ENCODE measurements at regions not wholly inside any gene's neighbourhood (a gene's known extent, or its start where the extent isn't known, plus 50 kb on each side); places are given as distances from the start of the nearest gene placed in this dataset.
"Not testable (repeated sequence)": the region's sequence is repeated elsewhere in the genome, so short reads cannot be mapped to it uniquely, and the experiment has no call there.

GRCh38 chr5:122694884-122695283 is 80.0 kb upstream of the SNX2 start:
- H3K4me1 Mint-ChIP-seq (ENCODE audit: low read depth): no peaks in the 10 kb centered on the region
- H3K4me3 Mint-ChIP-seq (ENCODE audit: unreplicated experiment): no peak overlapping the region
- no peak for DNase-seq (ENCODE audit: low spot score)
- H3K36me3 Mint-ChIP-seq (ENCODE audit: low read depth): no peaks in the 10 kb centered on the region
- no peak for TF ChIP-seq CTCF (IDR thresholded peaks at IDR 0.05)
- no peaks in the 10 kb centered on the region for H3K9me3 Mint-ChIP-seq (ENCODE audit: low read depth)
- H3K27ac Mint-ChIP-seq (ENCODE audit: unreplicated experiment): no peak overlapping the region
- no peaks in the 10 kb centered on the region for H3K27me3 Mint-ChIP-seq (ENCODE audit: low read depth)

- H3K4me1 Mint-ChIP-seq (ENCODE audit: low read depth); H3K9me3 Mint-ChIP-seq (ENCODE audit: low read depth); H3K27me3 Mint-ChIP-seq (ENCODE audit: low read depth); H3K36me3 Mint-ChIP-seq (ENCODE audit: low read depth); H3K4me3 Mint-ChIP-seq (ENCODE audit: unreplicated experiment); DNase-seq (ENCODE audit: low spot score); H3K27ac Mint-ChIP-seq (ENCODE audit: unreplicated experiment): not testable (repeated sequence)
Measured at GRCh38 chr5:122696735-122697134, 78.1 kb upstream of the SNX2 start.

- DNase-seq (ENCODE audit: low spot score): no peak
- Mint-ChIP-seq H3K27me3 (ENCODE audit: low read depth) (no peaks in the 10 kb centered on the region), H3K9me3 (ENCODE audit: low read depth) (no peaks in the 10 kb centered on the region), H3K36me3 (ENCODE audit: low read depth) (no peaks in the 10 kb centered on the region), H3K4me3 (ENCODE audit: unreplicated experiment) (no peak overlapping the region), H3K4me1 (ENCODE audit: low read depth) (no peaks in the 10 kb centered on the region), H3K27ac (ENCODE audit: unreplicated experiment) (no peak overlapping the region)
- TF ChIP-seq CTCF (IDR thresholded peaks at IDR 0.05): no peak
Measured at GRCh38 chr5:122697191-122697590, 77.7 kb upstream of the SNX2 start.

- Mint-ChIP-seq H3K27me3 (ENCODE audit: low read depth) (no peaks in the 10 kb centered on the region), H3K9me3 (ENCODE audit: low read depth) (no peaks in the 10 kb centered on the region), H3K4me3 (ENCODE audit: unreplicated experiment) (no peak overlapping the region), H3K36me3 (ENCODE audit: low read depth) (no peaks in the 10 kb centered on the region), H3K27ac (ENCODE audit: unreplicated experiment) (no peak overlapping the region), H3K4me1 (ENCODE audit: low read depth) (no peaks in the 10 kb centered on the region)
- TF ChIP-seq CTCF (IDR thresholded peaks at IDR 0.05): no peak
- DNase-seq (ENCODE audit: low spot score): no peak
Measured at GRCh38 chr5:122699201-122699600, 75.7 kb upstream of the SNX2 start.

GRCh38 chr5:122701640-122702523 is 73.0 kb upstream of the SNX2 start:
- Mint-ChIP-seq H3K36me3 (ENCODE audit: low read depth) (no peaks in the 10 kb centered on the region), H3K27ac (ENCODE audit: unreplicated experiment) (no peak overlapping the region), H3K4me1 (ENCODE audit: low read depth) (no peaks in the 10 kb centered on the region), H3K9me3 (ENCODE audit: low read depth) (no peaks in the 10 kb centered on the region), H3K4me3 (ENCODE audit: unreplicated experiment) (no peak overlapping the region), H3K27me3 (ENCODE audit: low read depth) (no peaks in the 10 kb centered on the region)
- no peak for DNase-seq (ENCODE audit: low spot score)
- TF ChIP-seq CTCF (IDR thresholded peaks at IDR 0.05): no peak

GRCh38 chr5:122702524-122702875 is 72.4 kb upstream of the SNX2 start:
- TF ChIP-seq CTCF (IDR thresholded peaks at IDR 0.05): no peak
- no peak for DNase-seq (ENCODE audit: low spot score)
- Mint-ChIP-seq H3K27ac (ENCODE audit: unreplicated experiment) (no peak overlapping the region), H3K9me3 (ENCODE audit: low read depth) (no peaks in the 10 kb centered on the region), H3K4me1 (ENCODE audit: low read depth) (no peaks in the 10 kb centered on the region), H3K27me3 (ENCODE audit: low read depth) (no peaks in the 10 kb centered on the region), H3K36me3 (ENCODE audit: low read depth) (no peaks in the 10 kb centered on the region), H3K4me3 (ENCODE audit: unreplicated experiment) (no peak overlapping the region)

Measured in chondrocyte (in vitro differentiated cells).